ACC112 (cell line): ENCODE measurements at regions not wholly inside any gene's neighbourhood (a gene's known extent, or its start where the extent isn't known, plus 50 kb on each side); places are given as distances from the start of the nearest gene placed in this dataset.

ENCODE experiments used
- H2AFZ ChIP-seq: fragments of 200-600 bp; sonication (generic); one replicate; pipeline ENCODE4 v1.6.0; 2017; ENCODE audit warnings: antibody characterized with exemption, low read length; ENCODE audit not compliant: unreplicated experiment
- H3K27ac ChIP-seq: fragments of 200-600 bp; sonication (generic); 2 replicates; pipeline ENCODE4 v1.5.1; 2014; ENCODE audit warnings: low read depth, mild to moderate bottlenecking, antibody characterized with exemption, low read length, moderate library complexity
- H3K27me3 ChIP-seq: fragments of 200-600 bp; sonication (generic); 2 replicates; pipeline ENCODE4 v1.6.1; 2014; ENCODE audit warnings: mild to moderate bottlenecking, antibody characterized with exemption, low read length, moderate library complexity, mixed read lengths; ENCODE audit not compliant: insufficient read depth
- H3K36me3 ChIP-seq: fragments of 200-600 bp; sonication (generic); 2 replicates; pipeline ENCODE4 v1.6.1; 2016; ENCODE audit warnings: mild to moderate bottlenecking, antibody characterized with exemption, low read length, moderate library complexity, mixed read lengths; ENCODE audit not compliant: insufficient read depth
- H3K4me1 ChIP-seq: fragments of 200-600 bp; sonication (generic); one replicate; pipeline ENCODE4 v1.6.1; 2016; ENCODE audit warnings: low read length, mixed read lengths; ENCODE audit not compliant: insufficient read depth, unreplicated experiment, control insufficient read depth
- H3K4me3 ChIP-seq: fragments of 200-600 bp; sonication (generic); 2 replicates; pipeline ENCODE4 v1.5.1; 2014; ENCODE audit warnings: mild to moderate bottlenecking, low read depth, low read length
- H3K79me2 ChIP-seq: fragments of 200-600 bp; sonication (generic); one replicate; pipeline ENCODE4 v1.6.0; 2016; ENCODE audit warnings: low read length; ENCODE audit not compliant: control insufficient read depth, unreplicated experiment, insufficient read depth

DNA sequence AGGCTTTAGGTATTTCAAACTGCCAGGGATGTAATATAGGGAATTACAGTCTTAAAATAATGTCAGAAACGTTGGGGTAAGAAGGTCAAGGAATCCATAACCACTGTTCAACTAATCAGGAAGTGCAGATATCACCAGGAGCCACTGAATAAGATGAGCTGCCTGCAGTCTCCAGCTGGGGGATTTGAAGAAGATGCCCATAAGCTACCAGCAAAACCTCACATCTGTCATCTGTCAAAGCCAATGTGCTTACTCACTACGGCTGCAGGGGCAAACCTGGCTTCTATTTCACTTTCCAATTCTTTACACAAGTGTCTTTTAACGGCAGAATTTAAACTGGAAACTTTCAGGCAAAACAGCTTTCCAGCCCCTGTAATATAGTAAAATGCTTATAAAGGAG is 1410.1 kb upstream of the ATXN8OS start:
- Histone ChIP-seq H3K27ac (no peak overlapping the region), H3K79me2 (no peaks in the 10 kb centered on the region), H3K4me3 (no peak overlapping the region), H2AFZ (no peak overlapping the region), H3K36me3 (no peaks in the 10 kb centered on the region), H3K27me3 (no peaks in the 10 kb centered on the region), H3K4me1 (no peaks in the 10 kb centered on the region)

DNA sequence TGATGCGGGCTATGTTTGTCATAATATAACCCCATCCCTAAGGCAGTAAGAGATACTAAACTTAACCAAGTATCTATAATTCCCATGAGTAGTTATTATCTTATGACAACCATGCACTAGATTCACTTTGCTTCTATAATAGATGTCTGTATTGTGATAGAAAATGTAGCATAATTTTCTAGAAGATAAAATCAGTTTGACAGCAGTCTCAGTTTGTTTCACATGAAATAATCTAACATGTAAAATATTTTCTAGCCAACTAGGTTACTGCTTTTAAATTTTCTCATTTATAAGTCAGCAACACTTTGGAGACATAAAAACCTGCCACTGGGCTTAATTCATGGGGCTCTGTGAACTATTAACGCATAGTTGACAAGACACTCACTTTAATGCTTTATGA is 1410.7 kb upstream of the ATXN8OS start:
- no peaks in the 10 kb centered on the region for H3K79me2 ChIP-seq
- H2AFZ ChIP-seq = no peak overlapping the region
- H3K4me1 ChIP-seq = no peaks in the 10 kb centered on the region
- no peaks in the 10 kb centered on the region for H3K36me3 ChIP-seq
- H3K27ac ChIP-seq = no peak overlapping the region
- no peaks in the 10 kb centered on the region for H3K27me3 ChIP-seq
- no peak overlapping the region for H3K4me3 ChIP-seq

DNA sequence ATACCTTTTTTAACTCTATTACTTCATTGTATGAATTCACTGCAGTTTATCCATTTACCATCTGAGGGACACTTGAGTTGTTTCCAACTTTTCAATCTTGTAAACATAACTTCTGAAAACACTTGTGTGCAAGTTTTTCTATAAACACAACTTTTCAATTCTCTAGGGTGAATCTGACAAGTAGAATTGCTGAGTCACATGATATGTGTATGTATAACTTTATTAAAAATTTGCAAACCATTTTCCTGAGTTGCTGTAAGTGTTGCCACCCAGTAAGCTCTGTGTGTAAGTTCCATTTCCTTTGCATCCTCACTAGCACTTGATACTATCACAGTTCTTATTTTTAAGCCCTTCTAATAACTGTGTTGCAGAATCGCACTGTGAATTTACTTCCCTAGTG is 1415.6 kb upstream of the ATXN8OS start:
- no peaks in the 10 kb centered on the region for H3K79me2 ChIP-seq
- H3K27ac ChIP-seq = no peak overlapping the region
- no peak overlapping the region for H2AFZ ChIP-seq
- no peaks in the 10 kb centered on the region for H3K36me3 ChIP-seq
- H3K27me3 ChIP-seq = no peaks in the 10 kb centered on the region
- no peaks in the 10 kb centered on the region for H3K4me1 ChIP-seq
- no peak overlapping the region for H3K4me3 ChIP-seq

DNA sequence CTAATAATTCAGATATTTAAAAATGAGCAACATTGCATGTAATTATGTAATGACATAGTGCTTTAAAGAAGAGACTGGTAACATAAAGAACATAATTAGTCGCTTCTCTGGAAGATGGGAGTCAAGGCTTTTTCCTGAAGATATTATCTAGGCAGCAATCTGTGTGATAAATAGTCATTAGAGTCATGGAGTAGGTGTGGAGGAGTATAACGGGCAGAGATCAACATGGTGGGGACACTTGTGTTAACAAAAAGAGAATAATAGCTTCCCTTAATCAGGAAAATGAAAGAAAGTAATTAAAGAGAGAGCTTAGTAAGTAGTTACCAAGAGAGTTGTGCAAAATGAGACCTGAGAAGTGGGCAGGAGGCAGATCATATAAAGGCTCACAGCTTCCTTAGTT is 1417.1 kb upstream of the ATXN8OS start:
- H3K4me3 ChIP-seq = no peak overlapping the region
- H2AFZ ChIP-seq = no peak overlapping the region
- H3K27ac ChIP-seq = no peak overlapping the region
- no peaks in the 10 kb centered on the region for H3K36me3 ChIP-seq
- no peaks in the 10 kb centered on the region for H3K27me3 ChIP-seq
- H3K79me2 ChIP-seq = no peaks in the 10 kb centered on the region
- H3K4me1 ChIP-seq = no peaks in the 10 kb centered on the region

DNA sequence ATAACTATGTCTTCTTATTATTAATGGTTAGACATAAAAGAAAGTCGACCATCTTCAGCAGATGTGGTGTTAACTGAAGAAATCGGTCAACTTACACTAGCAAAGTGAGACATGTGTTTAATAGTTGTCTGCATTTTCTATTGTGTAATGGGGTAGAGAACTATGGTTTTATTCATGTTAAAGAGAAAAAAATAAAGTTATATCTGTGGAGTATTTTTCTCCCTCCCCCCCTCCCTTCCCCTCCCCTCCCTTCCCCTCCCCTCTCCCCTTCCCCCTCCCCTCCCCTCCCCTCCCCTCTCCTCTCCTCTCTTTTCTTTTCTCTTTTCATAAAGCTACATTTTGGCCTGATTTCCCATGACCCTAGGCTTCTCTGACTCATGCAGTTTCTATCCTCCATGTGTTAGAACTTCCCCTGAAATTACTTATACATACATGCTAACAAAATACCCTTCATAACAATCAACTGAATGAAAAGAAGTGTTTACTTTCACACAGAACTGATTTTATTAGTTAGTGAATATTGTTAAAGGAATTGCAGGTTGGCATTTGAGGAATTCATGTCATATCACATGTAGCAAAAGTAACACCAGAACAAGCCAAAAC is 1431.0 kb upstream of the ATXN8OS start:
- H3K36me3 ChIP-seq = no peaks in the 10 kb centered on the region
- H3K79me2 ChIP-seq = no peaks in the 10 kb centered on the region
- H2AFZ ChIP-seq = no peak overlapping the region
- H3K27ac ChIP-seq = no peak overlapping the region
- no peaks in the 10 kb centered on the region for H3K27me3 ChIP-seq
- H3K4me3 ChIP-seq = no peak overlapping the region
- H3K4me1 ChIP-seq = no peaks in the 10 kb centered on the region

GRCh38 chr13:68675209-68675608 is 1432.4 kb upstream of the ATXN8OS start:
- Histone ChIP-seq H3K27me3 (no peaks in the 10 kb centered on the region), H3K4me3 (no peak overlapping the region), H3K4me1 (no peaks in the 10 kb centered on the region), H3K27ac (no peak overlapping the region), H3K79me2 (no peaks in the 10 kb centered on the region), H3K36me3 (no peaks in the 10 kb centered on the region), H2AFZ (no peak overlapping the region)

DNA sequence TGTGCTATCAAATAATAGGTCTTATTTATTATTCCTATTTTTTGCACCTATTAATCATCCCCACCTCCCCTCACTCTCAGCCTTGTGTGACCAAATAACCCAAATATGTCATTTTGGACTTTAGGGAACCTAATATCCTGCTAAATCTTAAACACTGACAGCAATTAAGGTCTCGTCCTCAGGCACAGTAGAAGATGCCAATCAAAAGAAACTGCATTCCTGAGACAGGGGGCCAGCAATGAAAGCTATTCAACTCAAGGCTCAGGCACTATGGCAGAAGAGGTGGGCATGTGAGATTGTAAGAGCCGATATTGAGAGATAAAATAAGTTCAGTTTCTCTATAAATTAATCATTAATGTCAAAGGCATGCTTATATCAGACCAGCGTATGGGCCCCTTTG is 1437.7 kb upstream of the PCDH9 start:
- H2AFZ ChIP-seq = no peak overlapping the region
- H3K79me2 ChIP-seq = no peaks in the 10 kb centered on the region
- H3K27me3 ChIP-seq = no peaks in the 10 kb centered on the region
- H3K27ac ChIP-seq = no peak overlapping the region
- H3K36me3 ChIP-seq = no peaks in the 10 kb centered on the region
- H3K4me1 ChIP-seq = no peaks in the 10 kb centered on the region
- H3K4me3 ChIP-seq = no peak overlapping the region

GRCh38 chr13:68666774-68667397 is 1436.8 kb upstream of the PCDH9 start:
- Histone ChIP-seq H3K36me3 (no peaks in the 10 kb centered on the region), H3K27me3 (no peaks in the 10 kb centered on the region), H3K4me3 (no peak overlapping the region), H3K4me1 (no peaks in the 10 kb centered on the region), H3K79me2 (no peaks in the 10 kb centered on the region), H3K27ac (no peak overlapping the region), H2AFZ (no peak overlapping the region)

DNA sequence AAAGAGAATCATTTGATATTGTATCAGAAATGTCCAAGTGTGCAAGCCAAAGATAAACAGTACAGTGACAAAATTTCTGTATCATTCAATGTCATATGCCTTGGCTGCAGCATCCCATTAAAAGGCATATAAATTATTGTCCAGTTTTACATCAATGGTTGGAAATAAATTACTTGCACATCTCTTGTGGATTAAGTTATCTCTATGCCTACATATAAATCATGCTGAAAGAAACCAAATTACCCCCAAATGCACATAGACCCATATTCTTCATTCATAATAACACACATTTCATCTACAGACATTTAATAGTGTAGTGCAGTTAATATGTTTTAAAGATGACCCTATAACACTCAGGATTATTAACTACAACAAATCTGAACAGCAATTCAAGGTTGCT is 1415.7 kb upstream of the PCDH9 start:
- H3K4me1 ChIP-seq = no peaks in the 10 kb centered on the region
- H3K27ac ChIP-seq = no peak overlapping the region
- H3K79me2 ChIP-seq = no peaks in the 10 kb centered on the region
- no peaks in the 10 kb centered on the region for H3K36me3 ChIP-seq
- H3K4me3 ChIP-seq = no peak overlapping the region
- H2AFZ ChIP-seq = no peak overlapping the region
- H3K27me3 ChIP-seq = no peaks in the 10 kb centered on the region

DNA sequence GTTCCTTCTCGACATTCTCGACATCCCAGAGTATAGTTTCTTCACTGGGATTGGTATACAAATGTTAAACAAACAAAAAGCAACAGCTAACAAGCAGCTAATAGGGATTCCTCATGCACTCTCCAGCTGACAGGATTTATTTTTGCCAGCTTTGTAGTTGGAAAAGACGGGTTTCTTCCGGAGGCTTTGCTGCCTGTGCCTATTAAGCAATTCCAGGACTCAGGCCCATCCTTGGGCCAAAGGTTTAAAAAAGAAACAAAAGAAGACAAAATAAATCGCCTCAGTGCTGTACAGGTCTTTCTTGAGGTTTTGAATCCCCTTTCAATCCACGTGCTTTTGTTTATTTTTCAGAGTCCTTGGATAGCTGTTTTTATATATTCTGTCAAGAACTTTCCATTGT is 1414.5 kb upstream of the PCDH9 start:
- no peaks in the 10 kb centered on the region for H3K36me3 ChIP-seq
- no peaks in the 10 kb centered on the region for H3K27me3 ChIP-seq
- H3K4me1 ChIP-seq = no peaks in the 10 kb centered on the region
- H3K79me2 ChIP-seq = no peaks in the 10 kb centered on the region
- no peak overlapping the region for H3K27ac ChIP-seq
- no peak overlapping the region for H3K4me3 ChIP-seq
- H2AFZ ChIP-seq = no peak overlapping the region

DNA sequence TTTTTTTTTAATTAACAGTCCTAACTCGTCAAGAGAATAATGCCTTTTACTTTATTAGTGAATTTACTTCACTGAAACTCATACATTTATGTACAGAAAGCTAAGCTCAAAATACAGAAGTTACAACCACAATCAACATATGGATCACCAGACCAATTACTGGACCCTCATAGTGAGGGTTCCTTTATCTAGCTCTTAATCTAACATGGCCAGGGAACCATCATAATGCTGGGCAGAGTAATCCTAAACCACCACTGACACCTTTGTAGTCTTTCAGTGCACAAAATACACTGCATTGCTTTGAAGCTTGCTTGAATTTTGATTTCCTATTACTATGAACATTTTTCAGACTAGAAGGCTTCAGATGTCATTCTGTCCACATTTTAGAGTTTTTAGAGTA is 1406.6 kb upstream of the PCDH9 start:
- H2AFZ ChIP-seq = no peak overlapping the region
- no peak overlapping the region for H3K27ac ChIP-seq
- H3K27me3 ChIP-seq = no peaks in the 10 kb centered on the region
- H3K4me3 ChIP-seq = no peak overlapping the region
- no peaks in the 10 kb centered on the region for H3K79me2 ChIP-seq
- H3K4me1 ChIP-seq = no peaks in the 10 kb centered on the region
- H3K36me3 ChIP-seq = no peaks in the 10 kb centered on the region
